Medulla oblongata (tissue), 1 donor: ENCODE measurements at regions not wholly inside any gene's neighbourhood (a gene's known extent, or its start where the extent isn't known, plus 50 kb on each side); places are given as distances from the start of the nearest gene placed in this dataset.
"Not testable (repeated sequence)": the region's sequence is repeated elsewhere in the genome, so short reads cannot be mapped to it uniquely, and the experiment has no call there.

Source experiments
- DNase-seq: peaks from one replicate; pipeline ENCODE4 v3.0.0-alpha.2; 2015; ENCODE audit errors: extremely low spot score

- no peak for DNase-seq
Measured at GRCh38 chr7:25664593-25664992, 436.3 kb upstream of the NPVF start.

DNA sequence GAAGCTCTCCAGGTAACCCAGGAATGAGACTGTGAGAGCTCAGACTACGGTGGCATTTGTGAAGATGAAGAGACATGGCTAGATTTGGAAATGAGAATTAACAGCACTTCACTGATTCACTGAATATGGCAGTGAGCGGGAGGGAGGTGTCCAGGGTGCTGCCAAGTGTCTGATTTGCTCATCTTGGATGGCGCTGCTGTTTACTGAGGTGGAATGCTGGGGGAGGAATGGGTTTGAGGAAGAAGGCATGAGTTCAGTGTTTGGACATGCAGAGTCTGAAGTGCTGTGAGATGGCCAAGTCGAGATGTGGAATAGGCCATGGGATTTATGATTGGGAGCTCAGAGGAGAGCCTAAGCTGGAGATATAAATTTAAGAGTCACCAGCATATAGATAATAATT, 437.1 kb upstream of the NPVF start:
- no peak for DNase-seq

DNA sequence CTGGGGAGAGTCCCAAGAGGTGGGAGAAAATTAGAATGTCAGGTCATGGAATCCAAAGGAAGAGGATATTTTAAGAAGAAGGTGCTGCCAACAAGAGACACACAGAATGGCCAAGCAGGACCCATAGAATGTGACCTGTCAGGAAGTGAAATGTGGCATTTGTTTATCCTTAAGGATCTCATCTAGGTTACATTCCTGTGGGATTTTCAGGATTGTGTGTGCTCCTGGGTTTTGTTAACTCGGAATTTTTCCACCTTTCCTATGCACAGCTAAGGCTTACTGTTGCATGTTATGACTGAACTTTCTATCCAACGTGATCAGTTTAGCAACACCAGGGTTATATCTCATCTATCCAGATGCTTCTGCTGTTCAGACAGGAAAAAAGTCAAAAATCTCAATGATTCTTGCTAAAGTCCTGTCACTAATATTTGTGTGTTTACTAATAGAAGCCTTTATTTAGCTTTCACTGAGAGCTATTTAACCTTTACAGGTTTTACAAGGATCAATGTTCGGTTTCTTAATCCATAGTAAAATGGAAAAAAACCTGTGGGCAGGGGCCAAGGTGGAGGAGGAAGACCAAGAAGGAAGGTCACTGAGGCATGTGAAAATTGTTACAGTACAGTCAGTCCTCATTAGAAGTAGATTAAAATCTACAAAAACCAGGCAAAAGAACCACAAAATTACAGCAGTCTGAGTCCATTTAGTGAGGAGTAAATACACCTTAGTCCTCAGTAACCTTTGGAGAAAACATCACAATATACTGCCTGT, 437.8 kb upstream of the NPVF start:
- no peak for DNase-seq

- DNase-seq, result no peak
Measured at GRCh38 chr7:25666671-25667060, 438.4 kb upstream of the NPVF start.

DNA sequence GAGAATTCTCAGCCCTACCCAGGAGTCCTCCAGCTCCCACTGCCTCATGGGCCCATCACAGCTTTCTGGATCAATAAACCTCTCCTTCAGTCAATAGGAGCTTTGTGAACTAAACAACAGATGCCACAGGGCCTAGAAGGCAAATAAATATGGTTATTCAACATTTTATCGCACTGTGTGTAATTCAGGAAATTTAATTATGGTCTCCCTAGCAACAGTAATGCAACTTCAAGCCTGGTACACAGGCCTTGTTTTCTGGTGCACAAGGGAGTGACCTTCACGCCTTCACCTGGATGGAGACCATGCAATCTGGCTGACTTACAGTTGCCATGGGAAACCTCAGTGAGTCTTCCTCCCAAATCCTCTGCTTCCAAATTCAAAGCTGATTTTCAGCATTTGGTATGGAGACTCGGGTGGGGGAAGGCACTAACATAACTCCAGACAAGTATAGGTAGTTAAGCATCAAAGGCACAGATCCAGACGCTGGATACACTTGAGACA, 441.0 kb upstream of the NPVF start:
- no peak for DNase-seq

DNA sequence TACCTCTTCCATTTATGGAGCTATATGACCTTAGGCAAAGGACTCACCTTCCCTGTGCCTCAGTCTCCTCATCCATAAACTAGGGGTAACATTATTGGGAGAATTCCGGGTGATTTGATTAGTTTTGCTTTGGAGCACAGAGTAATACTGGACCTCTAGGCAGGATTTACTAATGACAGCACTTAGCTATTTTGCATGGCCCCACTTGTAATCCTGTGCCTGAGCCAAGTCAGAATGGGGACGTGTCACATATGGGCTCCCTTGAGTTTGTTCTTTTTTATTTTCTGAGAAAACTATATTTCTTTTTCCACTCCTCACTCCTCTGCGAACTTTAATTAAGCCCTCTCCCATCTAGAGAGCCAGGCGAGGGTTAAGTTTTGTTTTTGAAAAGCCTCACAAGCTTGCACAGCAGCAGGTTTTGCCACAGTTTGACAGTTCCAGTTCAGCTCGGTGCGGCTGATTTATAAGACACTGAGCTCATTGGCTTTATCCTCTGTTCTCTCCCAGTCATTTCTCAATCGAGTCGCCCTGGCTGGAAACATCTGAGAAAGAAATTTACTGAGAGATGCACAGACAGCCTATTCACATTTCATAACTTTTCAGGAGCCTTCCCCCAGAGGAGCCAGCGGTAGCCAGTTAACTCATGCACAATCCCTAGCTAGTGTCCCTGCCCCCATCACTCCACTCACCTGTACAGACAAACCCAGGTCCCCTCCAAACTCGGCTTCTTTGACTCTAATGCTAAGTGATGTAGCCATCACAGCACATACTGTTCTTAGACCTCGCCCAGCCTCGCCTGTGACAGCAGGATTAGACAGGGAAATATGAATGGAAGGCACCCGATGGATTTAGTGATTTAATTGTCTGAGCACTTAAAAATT, 441.9 kb upstream of the NPVF start:
- peak; percentile 64 for DNase-seq

GRCh38 chr7:25671111-25671510, 442.8 kb upstream of the NPVF start:
- no peak for DNase-seq

DNA sequence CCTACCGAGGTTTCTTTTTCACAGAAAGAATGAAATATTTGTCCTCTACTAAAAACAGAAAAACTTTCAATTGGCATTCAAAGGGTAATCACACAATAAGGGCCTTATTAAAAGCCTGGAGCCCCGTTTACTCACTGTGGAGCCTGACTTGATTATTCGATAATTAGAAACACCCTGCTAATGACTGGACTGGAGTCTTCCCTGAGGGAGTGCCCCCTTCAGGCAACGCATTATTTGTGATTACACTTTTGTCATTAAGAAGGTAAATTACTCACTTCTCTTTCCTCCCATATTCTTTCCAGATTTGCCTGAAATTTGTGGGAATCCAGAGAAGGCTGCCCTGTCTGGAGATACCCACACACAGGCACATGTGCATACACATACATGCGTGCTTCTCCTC, 444.2 kb upstream of the NPVF start:
- DNase-seq, result no peak

DNA sequence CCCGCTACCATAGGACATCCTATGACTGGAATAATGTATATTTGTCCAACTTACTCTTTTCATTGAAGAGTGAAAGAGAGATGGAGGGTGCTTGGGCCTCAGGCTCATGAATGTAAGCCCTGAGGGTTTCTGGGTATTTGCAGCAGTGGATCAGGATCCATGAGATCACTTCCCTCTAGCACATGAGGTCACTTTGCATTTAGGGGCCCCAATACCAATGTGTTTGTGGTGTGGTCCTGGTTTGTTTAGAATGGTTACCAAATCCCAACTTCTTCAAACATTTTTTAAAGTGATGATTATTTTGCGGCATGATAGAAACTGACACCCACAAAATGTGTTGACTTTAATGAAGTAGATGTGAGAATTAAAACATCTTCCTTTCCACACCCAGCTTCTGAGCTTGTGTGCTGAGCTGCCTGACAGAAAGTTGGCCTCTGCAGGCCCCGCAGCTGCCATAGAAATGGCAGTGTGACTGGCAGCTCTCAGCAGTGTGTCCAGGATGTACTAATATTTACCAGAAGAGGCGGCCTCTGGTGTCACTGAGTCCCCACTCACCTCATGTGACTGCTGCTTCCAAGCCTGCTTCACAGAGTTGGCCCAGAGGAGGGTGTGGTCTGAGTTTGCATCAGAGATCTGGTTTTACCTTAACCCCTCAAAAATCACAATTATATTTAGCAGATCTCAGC, 447.6 kb upstream of the NPVF start:
- DNase-seq, result no peak

DNA sequence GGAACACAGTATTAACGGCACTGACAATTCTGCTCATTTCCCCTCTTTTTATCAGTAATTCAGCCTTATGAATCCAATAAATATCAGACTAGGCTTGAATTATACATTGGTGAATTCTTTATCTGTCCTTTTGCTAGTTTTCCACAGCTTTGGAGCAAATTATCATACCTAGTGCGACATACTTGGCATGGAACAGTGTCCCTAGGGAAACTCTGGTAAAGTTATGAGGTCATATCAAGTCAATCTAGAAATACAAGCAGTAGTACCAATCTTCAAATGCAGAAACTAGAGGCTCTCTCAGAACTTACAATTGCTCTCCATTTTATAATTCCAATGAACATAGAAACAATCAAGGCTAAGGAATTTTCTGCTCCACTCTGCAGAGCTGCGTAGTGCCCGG, 449.3 kb upstream of the NPVF start:
- DNase-seq, result no peak

DNA sequence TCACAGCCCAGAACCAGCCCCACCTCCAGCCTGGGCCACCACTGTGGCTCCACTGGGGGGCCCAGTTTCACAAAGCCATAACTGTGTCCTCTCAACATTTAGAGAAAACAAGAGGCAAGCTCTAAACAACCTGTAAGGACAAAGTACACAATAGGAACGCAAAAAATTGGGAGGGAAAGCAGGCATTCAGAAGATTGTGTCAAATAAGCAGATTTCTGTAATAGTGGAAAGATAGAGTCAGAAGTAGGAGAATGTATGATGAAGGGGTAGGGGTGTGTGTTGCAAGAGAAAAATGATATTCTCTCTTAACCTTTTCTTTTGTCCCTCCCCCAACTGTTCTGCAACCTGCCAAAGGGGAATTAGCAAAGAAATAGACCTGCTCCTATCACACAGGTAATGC, 449.9 kb upstream of the NPVF start:
- no peak for DNase-seq

- DNase-seq, result no peak
Measured at GRCh38 chr7:25680636-25681035, 452.4 kb upstream of the NPVF start.

DNA sequence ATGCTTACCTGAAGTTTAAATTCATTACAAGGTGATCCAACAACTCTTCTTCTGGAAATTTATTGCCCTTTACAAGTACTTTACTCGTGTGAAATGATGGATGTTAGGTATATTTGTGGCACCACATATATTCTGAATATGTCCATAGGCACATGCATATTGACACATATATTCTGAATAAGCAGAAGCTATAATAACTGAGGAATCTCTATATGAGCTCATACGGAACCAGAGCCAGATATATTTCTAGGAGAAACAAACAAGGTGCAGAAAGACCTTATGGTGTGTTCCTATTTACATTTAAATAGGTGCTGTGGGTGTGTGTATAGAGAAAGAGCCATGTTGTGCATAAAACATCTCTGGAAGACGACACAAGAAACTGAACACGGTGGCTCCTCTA, 456.1 kb upstream of the NPVF start:
- no peak for DNase-seq

DNA sequence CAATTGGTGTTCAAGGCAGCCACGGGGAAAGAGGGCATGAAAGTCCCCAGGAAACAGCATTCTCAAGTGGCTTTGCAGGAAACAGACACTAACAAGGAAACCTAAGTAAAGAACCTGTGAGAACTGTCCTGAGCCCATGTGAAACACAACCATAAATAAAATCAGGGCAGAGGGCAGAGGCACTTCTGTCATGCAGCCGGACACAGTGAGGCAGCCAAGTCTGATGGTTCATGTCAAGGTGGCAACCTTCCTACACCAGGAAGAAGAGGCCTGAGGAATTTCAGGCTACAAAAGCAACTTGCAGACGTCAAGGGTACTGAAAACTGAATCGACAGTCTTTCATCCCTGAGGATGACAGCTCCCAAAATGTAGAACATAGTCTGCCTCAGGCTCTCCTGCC, 458.2 kb upstream of the NPVF start:
- no peak for DNase-seq

GRCh38 chr7:25694211-25694610, 457.8 kb upstream of the NFE2L3 start:
- no peak for DNase-seq

DNA sequence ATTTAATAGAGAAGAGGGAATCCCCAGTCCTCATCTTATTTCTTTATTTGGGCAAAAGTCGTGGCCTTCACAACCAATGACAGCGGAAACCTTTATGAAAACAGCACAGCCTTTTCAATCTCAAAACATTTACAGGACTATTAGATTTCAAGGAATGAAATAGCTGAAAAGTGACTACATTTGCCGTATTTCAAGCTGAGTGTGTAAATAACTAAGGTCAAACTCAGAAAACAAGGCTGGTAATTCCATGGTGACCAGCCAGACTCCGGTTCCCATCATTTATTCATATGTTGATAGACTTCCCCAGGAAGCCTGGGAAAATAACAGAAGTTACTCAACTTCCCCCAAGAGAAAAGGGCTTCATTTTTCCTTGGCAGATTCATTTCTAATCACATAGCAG, 457.3 kb upstream of the NFE2L3 start:
- DNase-seq, result no peak

DNA sequence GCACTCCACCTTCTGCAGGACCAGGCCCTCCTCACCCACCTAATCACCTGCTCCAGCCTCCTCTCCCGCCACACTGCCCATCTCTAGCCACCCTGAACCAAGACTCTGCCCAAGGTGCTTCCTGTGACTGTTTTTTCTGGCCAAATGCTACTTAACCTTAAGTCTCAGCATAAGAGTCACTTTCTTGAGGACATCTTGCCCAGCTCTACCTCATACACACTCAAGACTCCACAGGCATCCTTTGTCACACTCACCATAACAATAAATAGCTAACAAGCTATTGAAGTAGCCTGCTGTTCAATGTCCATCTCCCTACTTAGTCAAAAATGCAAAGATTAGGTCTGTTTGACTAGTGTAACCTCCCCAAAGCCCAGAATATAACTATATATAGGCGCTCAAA, 455.4 kb upstream of the NFE2L3 start:
- no peak for DNase-seq

DNA sequence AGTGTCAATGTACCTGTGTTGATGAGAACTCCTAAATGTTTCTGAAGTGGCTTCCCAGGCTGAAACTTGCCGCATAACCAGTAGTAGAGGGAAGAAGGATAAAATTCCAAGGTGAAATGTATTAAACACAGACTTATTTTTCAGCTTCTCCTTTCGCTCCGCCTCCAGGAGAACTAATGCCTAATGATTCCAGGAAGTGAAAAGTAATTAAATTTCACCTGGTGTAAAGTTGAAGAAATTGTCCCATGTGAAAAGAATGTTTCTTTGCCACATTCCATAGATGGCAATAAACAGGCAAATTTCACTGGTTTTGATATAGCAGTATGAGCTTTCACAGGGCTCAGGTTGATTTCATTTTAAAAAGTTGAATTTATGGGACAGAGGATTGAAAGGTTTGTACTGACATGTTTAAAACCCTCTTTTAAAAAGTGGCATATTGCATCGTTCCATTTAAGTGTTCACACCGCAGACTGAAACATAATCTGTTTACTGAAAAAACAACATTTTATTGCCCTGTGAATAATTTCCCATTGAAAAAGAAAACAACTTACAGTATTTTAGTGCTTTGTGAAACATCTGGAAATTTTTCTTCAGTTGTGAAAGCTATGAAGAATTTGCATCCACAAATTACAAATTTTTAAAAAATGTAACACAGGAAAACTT, 453.4 kb upstream of the NFE2L3 start:
- no peak for DNase-seq

DNA sequence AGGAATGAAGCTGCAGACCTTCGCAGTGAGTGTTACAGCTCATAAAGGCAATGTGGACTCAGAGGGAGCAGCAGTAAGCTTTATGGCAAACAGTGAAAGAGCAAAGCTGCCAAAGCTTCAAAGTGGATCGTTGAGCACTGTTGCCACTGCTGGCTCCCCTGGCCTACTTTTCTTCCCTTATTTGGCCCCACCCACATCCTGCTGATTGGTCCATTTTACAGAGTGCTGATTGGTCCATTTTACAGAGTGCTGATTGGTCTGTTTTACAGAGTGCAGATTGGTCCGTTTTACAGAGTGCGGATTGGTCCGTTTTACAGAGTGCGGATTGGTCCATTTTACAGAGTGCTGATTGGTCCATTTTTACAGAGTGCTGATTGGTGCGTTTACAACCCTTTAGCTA, 451.9 kb upstream of the NFE2L3 start:
- not testable (repeated sequence) for DNase-seq

DNA sequence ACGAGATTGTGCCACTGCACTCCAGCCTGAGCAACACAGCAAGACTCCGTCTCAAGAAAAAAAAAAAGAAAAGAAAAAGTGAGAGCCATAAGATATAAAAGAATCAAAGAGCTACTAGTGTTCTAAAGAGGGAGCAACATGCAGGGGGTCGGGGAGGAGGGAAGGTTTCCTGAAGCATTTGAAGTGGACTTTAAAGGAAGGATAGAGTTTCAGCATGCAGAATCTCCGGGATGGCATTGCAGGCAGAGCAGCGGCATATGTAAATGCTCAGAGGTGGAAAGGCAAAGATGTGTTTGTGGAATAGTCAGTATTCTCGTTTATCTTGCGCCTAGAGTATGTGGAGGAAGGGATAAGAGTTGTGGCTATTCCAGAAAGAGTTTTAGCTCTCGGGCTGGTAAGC, 447.6 kb upstream of the NFE2L3 start:
- DNase-seq, result no peak

- no peak for DNase-seq
Measured at GRCh38 chr7:25706764-25707163, 445.2 kb upstream of the NFE2L3 start.
